SJCRH30 (cell line): ENCODE measurements at regions not wholly inside any gene's neighbourhood (a gene's known extent, or its start where the extent isn't known, plus 50 kb on each side); places are given as distances from the start of the nearest gene placed in this dataset.

Source experiments
- DNase-seq, 2 experiments: peaks; one replicate each; pipeline ENCODE4 v3.0.0-alpha.2; 2015 to 2020
- H3K27ac ChIP-seq: fragments of 250-450 bp; sonication (Bioruptor Pico); 2 replicates; pipeline ENCODE4 v1.5.1; 2020; ENCODE audit warnings: mild to moderate bottlenecking, moderate library complexity
- H3K27me3 ChIP-seq: fragments of 250-450 bp; sonication (Bioruptor Pico); 2 replicates; pipeline ENCODE4 v1.5.1; 2020; ENCODE audit warnings: mild to moderate bottlenecking, moderate library complexity
- H3K36me3 ChIP-seq: fragments of 250-450 bp; sonication (Bioruptor Pico); 2 replicates; pipeline ENCODE4 v1.5.1; 2020; ENCODE audit warnings: mild to moderate bottlenecking, moderate library complexity
- H3K4me1 ChIP-seq: fragments of 250-450 bp; sonication (Bioruptor Pico); 2 replicates; pipeline ENCODE4 v1.5.1; 2020; ENCODE audit warnings: mild to moderate bottlenecking, moderate library complexity
- H3K4me3 ChIP-seq: fragments of 250-450 bp; sonication (Bioruptor Pico); 2 replicates; pipeline ENCODE4 v1.5.1; 2020; ENCODE audit warnings: mild to moderate bottlenecking, moderate library complexity
- H3K9me3 ChIP-seq: fragments of 250-450 bp; sonication (Bioruptor Pico); replicated peaks from 2 replicates; pipeline ENCODE4 v1.5.1; 2020; ENCODE audit warnings: mild to moderate bottlenecking, moderate library complexity

- Histone ChIP-seq H3K9me3 (no peaks in the 10 kb centered on the region), H3K4me3 (no peak overlapping the region), H3K36me3 (no peaks in the 10 kb centered on the region), H3K4me1 (no peaks in the 10 kb centered on the region), H3K27ac (no peak overlapping the region), H3K27me3 (peaks cover 8% of the 10 kb centered on the region; the same call in 1 of the 2 replicates)
- no peak for DNase-seq
These were observed 313.3 kb downstream of the OSR1 start for GRCh38 chr2:19045151-19045550.

GRCh38 chr2:19043893-19044292, 314.5 kb downstream of the OSR1 start:
- Histone ChIP-seq H3K4me1 (no peaks in the 10 kb centered on the region), H3K36me3 (no peaks in the 10 kb centered on the region), H3K27ac (no peak overlapping the region), H3K9me3 (no peaks in the 10 kb centered on the region), H3K4me3 (no peak overlapping the region), H3K27me3 (peaks cover 8% of the 10 kb centered on the region; the same call in 1 of the 2 replicates)
- DNase-seq: no peak

GRCh38 chr2:19041434-19042041, 316.9 kb downstream of the OSR1 start:
- H3K9me3 ChIP-seq: no peaks in the 10 kb centered on the region
- no peak overlapping the region for H3K4me3 ChIP-seq
- DNase-seq: no peak
- no peak overlapping the region for H3K27ac ChIP-seq
- H3K4me1 ChIP-seq: no peaks in the 10 kb centered on the region
- peaks cover 8% of the 10 kb centered on the region; the same call in 1 of the 2 replicates for H3K27me3 ChIP-seq
- no peaks in the 10 kb centered on the region for H3K36me3 ChIP-seq

- H3K4me3 ChIP-seq: no peak overlapping the region
- no peaks in the 10 kb centered on the region for H3K9me3 ChIP-seq
- no peak overlapping the region for H3K27ac ChIP-seq
- no peaks in the 10 kb centered on the region for H3K4me1 ChIP-seq
- peaks cover 8% of the 10 kb centered on the region; the same call in 1 of the 2 replicates for H3K27me3 ChIP-seq
- DNase-seq: no peak
- H3K36me3 ChIP-seq: no peaks in the 10 kb centered on the region
These were observed 320.1 kb downstream of the OSR1 start for GRCh38 chr2:19038071-19039015.

- H3K9me3 ChIP-seq: no peaks in the 10 kb centered on the region
- no peak overlapping the region for H3K27ac ChIP-seq
- H3K4me1 ChIP-seq: no peaks in the 10 kb centered on the region
- H3K4me3 ChIP-seq: no peak overlapping the region
- no peaks in the 10 kb centered on the region for H3K36me3 ChIP-seq
- H3K27me3 ChIP-seq: peaks cover 9% of the 10 kb centered on the region; the same call in 1 of the 2 replicates
- DNase-seq: no peak
These were observed 322.3 kb downstream of the OSR1 start for GRCh38 chr2:19036091-19036490.

- Histone ChIP-seq H3K4me3 (no peak overlapping the region), H3K27me3 (peaks cover 9% of the 10 kb centered on the region; the same call in 1 of the 2 replicates), H3K27ac (no peak overlapping the region), H3K36me3 (no peaks in the 10 kb centered on the region), H3K9me3 (no peaks in the 10 kb centered on the region), H3K4me1 (no peaks in the 10 kb centered on the region)
- DNase-seq: no peak
These were observed 323.2 kb downstream of the OSR1 start for GRCh38 chr2:19035238-19035637.

- Histone ChIP-seq H3K27me3 (peaks cover 12% of the 10 kb centered on the region; the same call in 1 of the 2 replicates), H3K9me3 (no peaks in the 10 kb centered on the region), H3K4me3 (no peak overlapping the region), H3K4me1 (no peaks in the 10 kb centered on the region), H3K36me3 (no peaks in the 10 kb centered on the region), H3K27ac (no peak overlapping the region)
- no peak for DNase-seq
These were observed 325.2 kb downstream of the OSR1 start for GRCh38 chr2:19033240-19033639.

GRCh38 chr2:19031642-19032041, 326.8 kb downstream of the OSR1 start:
- DNase-seq: no peak
- H3K27ac ChIP-seq: no peak overlapping the region

GRCh38 chr2:19029655-19030054, 328.8 kb downstream of the OSR1 start:
- H3K27me3 ChIP-seq: peaks cover 12% of the 10 kb centered on the region; the same call in 1 of the 2 replicates
- no peak overlapping the region for H3K27ac ChIP-seq
- no peaks in the 10 kb centered on the region for H3K4me1 ChIP-seq
- no peaks in the 10 kb centered on the region for H3K36me3 ChIP-seq
- no peak for DNase-seq
- no peak overlapping the region for H3K4me3 ChIP-seq
- H3K9me3 ChIP-seq: no peaks in the 10 kb centered on the region

More at GRCh38 chr2:19031642-19032041, 326.8 kb downstream of the OSR1 start:
- no peak overlapping the region for H3K4me3 ChIP-seq
- H3K36me3 ChIP-seq: no peaks in the 10 kb centered on the region
- H3K27me3 ChIP-seq: peaks cover 12% of the 10 kb centered on the region; the same call in 1 of the 2 replicates
- no peaks in the 10 kb centered on the region for H3K9me3 ChIP-seq
- H3K4me1 ChIP-seq: no peaks in the 10 kb centered on the region

GRCh38 chr2:19028587-19029375, 329.6 kb downstream of the OSR1 start:
- H3K27ac ChIP-seq: no peak overlapping the region
- no peak for DNase-seq
- H3K36me3 ChIP-seq: no peaks in the 10 kb centered on the region
- no peaks in the 10 kb centered on the region for H3K4me1 ChIP-seq
- peaks cover 12% of the 10 kb centered on the region; the same call in 1 of the 2 replicates for H3K27me3 ChIP-seq
- H3K4me3 ChIP-seq: no peak overlapping the region
- H3K9me3 ChIP-seq: no peaks in the 10 kb centered on the region

- Histone ChIP-seq H3K4me1 (no peaks in the 10 kb centered on the region), H3K36me3 (no peaks in the 10 kb centered on the region), H3K9me3 (no peaks in the 10 kb centered on the region), H3K4me3 (no peak overlapping the region), H3K27ac (no peak overlapping the region), H3K27me3 (0 out of 2 replicates have a peak, but pooled peaks cover 7% of the 10 kb centered on the region)
- no peak for DNase-seq
These were observed 330.8 kb downstream of the OSR1 start for GRCh38 chr2:19027626-19028025.

- H3K27me3 ChIP-seq: 0 out of 2 replicates have a peak, but pooled peaks cover 4% of the 10 kb centered on the region
- no peak overlapping the region for H3K27ac ChIP-seq
- H3K36me3 ChIP-seq: no peaks in the 10 kb centered on the region
- H3K4me1 ChIP-seq: no peaks in the 10 kb centered on the region
- no peak overlapping the region for H3K4me3 ChIP-seq
- H3K9me3 ChIP-seq: no peaks in the 10 kb centered on the region
- DNase-seq: no peak
These were observed 332.2 kb downstream of the OSR1 start for GRCh38 chr2:19026261-19026660.

GRCh38 chr2:19022334-19022733, 336.1 kb downstream of the OSR1 start:
- DNase-seq: no peak
- Histone ChIP-seq H3K9me3 (no peaks in the 10 kb centered on the region), H3K27me3 (no peaks in the 10 kb centered on the region), H3K4me3 (no peak overlapping the region), H3K4me1 (no peaks in the 10 kb centered on the region), H3K36me3 (no peaks in the 10 kb centered on the region), H3K27ac (no peak overlapping the region)

GRCh38 chr2:19021721-19022120, 336.7 kb downstream of the OSR1 start:
- Histone ChIP-seq H3K27ac (no peak overlapping the region), H3K4me1 (no peaks in the 10 kb centered on the region), H3K27me3 (no peaks in the 10 kb centered on the region), H3K9me3 (no peaks in the 10 kb centered on the region), H3K36me3 (no peaks in the 10 kb centered on the region), H3K4me3 (no peak overlapping the region)
- no peak for DNase-seq
